Stimulated activated CD8-positive, alpha-beta memory T cell treated with anti-CD3 and anti-CD28 coated beads, Interleukin-12 subunit alpha, Interleukin-12 subunit beta, amount 100 ng/mL, for 4 hours (primary cell): ENCODE measurements at regions not wholly inside any gene's neighbourhood (a gene's known extent, or its start where the extent isn't known, plus 50 kb on each side); places are given as distances from the start of the nearest gene placed in this dataset.

Experiments
- DNase-seq: peaks from one replicate; pipeline ENCODE4 v3.0.0-alpha.2; 2020; ENCODE audit warnings: low read depth

DNA sequence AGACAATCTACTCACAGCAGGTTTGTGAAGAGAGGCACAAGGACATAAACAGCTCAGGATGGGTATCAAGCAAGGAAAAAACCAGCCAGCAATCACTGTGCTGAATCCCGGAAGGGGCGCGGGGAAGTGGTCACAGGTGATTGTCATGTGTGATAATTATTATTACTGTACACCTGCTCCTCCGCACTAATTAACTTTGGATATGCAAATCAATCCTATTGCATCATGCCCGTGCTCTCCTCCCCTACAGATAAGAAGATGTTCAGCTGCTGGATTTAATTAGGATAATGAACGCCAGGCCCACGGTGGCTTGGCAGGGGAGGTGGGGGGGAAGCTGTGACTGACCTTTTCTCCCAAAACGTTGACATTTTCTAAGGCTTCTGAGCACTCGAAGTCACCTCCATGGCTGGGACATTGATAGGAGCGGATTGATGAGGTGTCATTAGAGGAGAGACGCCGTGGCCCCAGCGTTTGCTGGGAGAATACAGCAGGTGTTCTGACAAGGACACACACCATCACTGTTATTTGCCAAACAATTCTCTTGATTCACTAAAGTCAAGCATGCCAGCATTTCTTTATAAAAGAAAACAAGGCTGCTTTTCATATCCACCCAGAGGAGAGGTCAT, 160.3 kb upstream of the VRK2 start:
- DNase-seq = no peak

DNA sequence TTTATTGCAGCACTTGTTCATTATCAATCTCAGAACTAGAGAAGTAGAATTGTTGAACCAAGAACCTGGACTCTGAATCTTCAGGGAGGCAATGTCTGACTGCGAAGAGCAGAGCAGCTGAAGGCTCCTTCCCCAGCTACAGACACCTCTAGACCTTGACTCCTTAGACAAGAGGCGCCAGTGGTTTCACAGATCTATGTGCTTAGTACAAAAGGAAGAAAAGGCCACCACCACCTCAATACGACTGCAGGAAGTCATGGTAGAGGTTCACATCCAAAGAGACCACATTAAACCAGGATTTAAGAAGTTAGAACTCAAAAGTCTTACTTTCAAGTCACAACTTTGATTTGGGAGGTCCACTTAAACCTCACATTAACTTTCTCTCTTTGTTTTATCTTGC, 158.1 kb upstream of the VRK2 start:
- DNase-seq = no peak

- no peak for DNase-seq
These were observed 156.1 kb upstream of the VRK2 start for GRCh38 chr2:57890464-57890863.

GRCh38 chr2:57891086-57891712, 155.4 kb upstream of the VRK2 start:
- no peak for DNase-seq

- DNase-seq = no peak
These were observed 153.7 kb upstream of the VRK2 start for GRCh38 chr2:57892920-57893319.

GRCh38 chr2:57893347-57893746, 153.3 kb upstream of the VRK2 start:
- DNase-seq = no peak

- no peak for DNase-seq
These were observed 152.8 kb upstream of the VRK2 start for GRCh38 chr2:57893786-57894185.

DNA sequence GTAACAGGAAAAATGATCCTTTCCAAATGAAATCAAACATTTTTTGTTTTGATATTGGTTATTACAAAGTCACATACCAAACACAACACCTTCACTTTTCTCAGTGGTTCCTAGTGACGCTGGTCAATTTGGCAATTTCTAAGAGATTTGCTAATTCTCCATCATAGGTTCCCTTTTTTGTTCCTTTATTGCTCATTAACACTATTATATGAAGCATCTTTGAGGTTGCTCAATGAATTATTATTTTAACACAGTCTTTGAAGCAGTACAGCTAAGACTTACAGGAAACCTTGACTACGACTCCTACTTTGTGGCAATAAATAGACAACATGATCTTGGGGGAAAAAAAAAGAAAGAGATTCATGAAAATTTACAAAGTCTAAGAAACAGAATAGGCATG, 152.2 kb upstream of the VRK2 start:
- DNase-seq = no peak

GRCh38 chr2:57897920-57898319, 148.7 kb upstream of the VRK2 start:
- DNase-seq = no peak

DNA sequence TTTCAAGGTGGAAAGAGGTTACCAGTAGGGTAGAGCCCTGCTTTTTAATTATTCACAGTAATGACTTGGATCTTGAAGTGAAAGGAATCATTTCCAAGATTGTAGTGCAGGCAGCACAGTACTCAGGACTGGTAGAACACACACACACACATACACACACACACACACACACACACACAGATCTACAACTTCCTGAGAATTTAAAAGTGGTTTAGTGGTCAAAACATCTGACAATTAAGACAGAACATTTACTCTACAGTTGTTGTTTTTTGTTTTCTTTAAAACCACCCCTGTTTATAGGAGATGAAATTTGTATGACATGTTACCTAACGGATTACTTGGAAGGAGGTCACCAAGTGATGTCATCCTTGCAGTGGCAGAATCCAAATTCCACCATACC, 146.7 kb upstream of the VRK2 start:
- no peak for DNase-seq

- no peak for DNase-seq
These were observed 144.0 kb upstream of the VRK2 start for GRCh38 chr2:57902578-57902977.

DNA sequence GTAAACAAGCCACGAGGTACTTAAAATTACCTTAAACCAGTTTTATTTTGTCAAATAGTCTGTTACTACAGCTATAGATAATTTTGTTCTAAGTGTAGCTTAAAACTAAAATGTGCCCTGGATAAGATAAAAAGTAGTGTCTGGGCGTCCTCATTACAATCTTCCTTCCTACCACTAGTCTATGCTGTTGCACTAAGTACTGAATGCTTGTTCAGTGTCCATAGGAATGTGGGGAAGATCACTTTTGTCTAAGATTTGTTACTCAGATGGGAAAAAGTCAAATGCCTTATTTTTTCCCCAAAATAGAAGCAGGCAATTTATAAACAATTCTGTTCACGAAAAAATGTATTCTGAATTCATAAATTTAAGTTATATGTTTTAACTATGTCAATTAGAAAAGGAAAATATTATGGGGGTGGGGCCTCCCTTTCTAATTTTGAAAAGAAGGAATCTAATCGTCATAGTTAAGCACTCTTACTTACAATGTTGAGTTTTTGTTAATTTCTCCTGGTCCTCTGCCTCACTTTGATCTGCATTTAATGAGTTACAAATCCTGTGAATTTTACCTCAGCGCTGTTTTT, 140.4 kb upstream of the VRK2 start:
- DNase-seq = no peak

GRCh38 chr2:57907411-57907810, 139.2 kb upstream of the VRK2 start:
- no peak for DNase-seq

- no peak for DNase-seq
These were observed 137.9 kb upstream of the VRK2 start for GRCh38 chr2:57908736-57909161.

DNA sequence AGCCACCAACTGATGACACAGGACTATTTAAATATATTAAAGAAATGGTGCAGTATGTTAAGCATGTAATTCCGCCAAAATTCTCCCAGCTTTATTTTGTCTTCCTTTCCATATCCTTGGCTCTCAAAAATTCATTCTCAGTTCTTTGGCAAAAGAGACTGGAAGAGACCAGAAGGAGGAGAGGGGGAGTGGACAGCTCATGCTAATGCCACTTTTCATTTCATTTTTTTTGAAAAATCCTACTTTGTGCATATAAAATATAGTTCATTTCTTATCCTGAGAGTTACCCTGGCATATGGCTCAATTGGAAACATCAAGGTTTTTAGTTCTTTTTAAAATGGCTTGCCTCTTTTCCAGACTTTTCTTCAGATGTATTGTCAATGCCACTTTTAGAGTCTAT, 128.5 kb upstream of the VRK2 start:
- DNase-seq = no peak

GRCh38 chr2:57920342-57920939, 126.2 kb upstream of the VRK2 start:
- no peak for DNase-seq

- DNase-seq = no peak
These were observed 111.9 kb upstream of the VRK2 start for GRCh38 chr2:57934659-57935058.

GRCh38 chr2:57936216-57936615, 110.4 kb upstream of the VRK2 start:
- no peak for DNase-seq

GRCh38 chr2:57937456-57937855, 109.2 kb upstream of the VRK2 start:
- DNase-seq = no peak

DNA sequence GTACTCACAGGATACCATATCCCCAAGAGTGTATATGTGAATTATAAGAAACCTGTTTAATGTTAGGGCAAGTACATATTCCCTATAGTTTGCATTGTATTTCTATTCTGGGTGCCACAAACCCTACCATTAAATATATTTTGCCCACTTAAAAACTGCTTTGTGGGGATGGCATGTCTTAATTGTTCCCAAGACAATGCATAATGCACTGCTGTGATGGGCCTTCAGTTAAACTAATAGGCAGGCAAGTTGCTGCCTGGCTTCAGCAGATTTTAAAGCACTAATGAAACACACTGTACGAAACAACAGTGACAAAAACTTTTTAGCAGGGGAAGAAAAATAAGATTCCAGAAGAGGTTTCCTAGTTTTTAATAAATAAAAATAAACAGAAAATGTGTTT, 104.8 kb upstream of the VRK2 start:
- no peak for DNase-seq

GRCh38 chr2:57943315-57943714, 103.3 kb upstream of the VRK2 start:
- DNase-seq = no peak

DNA sequence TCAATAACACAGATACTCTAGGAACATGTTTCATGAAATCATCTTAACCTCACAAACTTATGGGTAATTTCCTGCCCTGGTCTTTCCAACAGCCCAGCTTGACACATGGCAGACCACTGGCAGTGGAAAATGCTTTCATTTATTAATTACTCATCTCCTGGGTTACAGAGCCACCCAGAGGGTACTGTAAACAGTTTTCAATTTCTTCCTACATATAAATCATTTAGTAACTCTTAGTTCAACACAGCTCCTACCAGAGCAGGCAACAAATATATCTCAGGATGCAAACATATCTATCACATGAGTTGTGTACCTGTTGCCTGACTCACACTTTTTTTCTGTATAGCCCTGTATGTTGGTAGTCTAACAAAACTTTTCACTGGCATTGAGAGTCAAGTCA, 99.2 kb upstream of the VRK2 start:
- no peak for DNase-seq

- DNase-seq = no peak
These were observed 92.6 kb upstream of the VRK2 start for GRCh38 chr2:57954020-57954419.

GRCh38 chr2:57957238-57957637, 89.4 kb upstream of the VRK2 start:
- no peak for DNase-seq
